Astrocyte (in vitro differentiated cells and primary cell): ENCODE measurements at regions not wholly inside any gene's neighbourhood (a gene's known extent, or its start where the extent isn't known, plus 50 kb on each side); places are given as distances from the start of the nearest gene placed in this dataset.

Source experiments
- DNase-seq: peaks from one replicate; pipeline ENCODE4 v3.0.0-alpha.2; 2010; ENCODE audit warnings: low read depth
- FAIRE-seq: peaks from 2 replicates; lab custom pipeline; 2011; peaks lifted over from hg19 to GRCh38; lab: Jason Lieb, UNC
- H2AFZ ChIP-seq: 2 replicates; pipeline ENCODE4 v1.6.0; 2012; ENCODE audit warnings: low read depth, low read length, inconsistent platforms
- H3K27ac ChIP-seq: 2 replicates; pipeline ENCODE4 v1.5.1; 2011; ENCODE audit warnings: low read depth, low read length, inconsistent platforms
- H3K27me3 ChIP-seq: 2 replicates; pipeline ENCODE4 v1.6.0; 2011; ENCODE audit warnings: low read length, inconsistent platforms; ENCODE audit not compliant: insufficient read depth
- H3K36me3 ChIP-seq: 2 replicates; pipeline ENCODE4 v1.5.1; 2011; ENCODE audit warnings: low read length, inconsistent platforms; ENCODE audit not compliant: insufficient read depth
- H3K4me1 ChIP-seq: 2 replicates; pipeline ENCODE4 v1.5.1; 2011; ENCODE audit warnings: low read length, inconsistent platforms; ENCODE audit not compliant: insufficient read depth
- H3K4me2 ChIP-seq: 2 replicates; pipeline ENCODE4 v1.6.0; 2012; ENCODE audit warnings: low read length, inconsistent platforms
- H3K4me3 ChIP-seq: 2 replicates; pipeline ENCODE4 v1.5.1; 2011; ENCODE audit warnings: low read depth, mild to moderate bottlenecking, low read length, inconsistent platforms; ENCODE audit not compliant: insufficient read depth
- H3K79me2 ChIP-seq: 2 replicates; pipeline ENCODE4 v1.6.0; 2012; ENCODE audit warnings: mild to moderate bottlenecking, low read length, inconsistent platforms; ENCODE audit not compliant: insufficient read depth
- H3K9ac ChIP-seq: 2 replicates; pipeline ENCODE4 v1.6.0; 2012; ENCODE audit warnings: mild to moderate bottlenecking, low read length, inconsistent platforms
- H3K9me3 ChIP-seq: 2 replicates; pipeline ENCODE4 v1.5.1; 2012; ENCODE audit warnings: low read depth, mild to moderate bottlenecking, low read length, inconsistent platforms; ENCODE audit not compliant: insufficient read depth
- H4K20me1 ChIP-seq: 2 replicates; pipeline ENCODE4 v1.6.0; 2012; ENCODE audit warnings: low read length, inconsistent platforms; ENCODE audit not compliant: insufficient read depth
- H3K27ac Mint-ChIP-seq: one replicate; pipeline ENCODE4 v1.8.0; 2021; ENCODE audit warnings: mild to moderate bottlenecking, mixed read lengths; ENCODE audit not compliant: unreplicated experiment
- H3K27me3 Mint-ChIP-seq: one replicate; pipeline ENCODE4 v1.8.0; 2021; ENCODE audit warnings: low read depth, mixed read lengths; ENCODE audit not compliant: unreplicated experiment
- H3K36me3 Mint-ChIP-seq: one replicate; pipeline ENCODE4 v1.8.0; 2021; ENCODE audit warnings: low read depth, mixed read lengths; ENCODE audit not compliant: unreplicated experiment
- H3K4me1 Mint-ChIP-seq: one replicate; pipeline ENCODE4 v1.8.0; 2021; ENCODE audit warnings: low read depth, mixed read lengths; ENCODE audit not compliant: unreplicated experiment
- H3K4me3 Mint-ChIP-seq: one replicate; pipeline ENCODE4 v1.8.0; 2021; ENCODE audit warnings: mild to moderate bottlenecking, moderate library complexity, mixed read lengths; ENCODE audit not compliant: unreplicated experiment
- H3K9me3 Mint-ChIP-seq: one replicate; pipeline ENCODE4 v1.8.0; 2021; ENCODE audit warnings: mild to moderate bottlenecking, mixed read lengths; ENCODE audit not compliant: unreplicated experiment
- CTCF ChIP-seq: IDR thresholded peaks from 2 replicates; pipeline ENCODE4 v1.5.1; 2011; ENCODE audit warnings: low read depth, mild to moderate bottlenecking, inconsistent platforms, low read length, moderate library complexity; ENCODE audit not compliant: insufficient read depth
- EZH2 ChIP-seq: IDR thresholded peaks from 2 replicates; pipeline ENCODE4 v1.6.1; 2012; ENCODE audit warnings: mild to moderate bottlenecking, low read length, inconsistent platforms; ENCODE audit not compliant: insufficient read depth

- Mint-ChIP-seq H3K27me3 (no peaks in the 10 kb centered on the region), H3K36me3 (no peaks in the 10 kb centered on the region), H3K4me3 (no peak overlapping the region), H3K4me1 (no peaks in the 10 kb centered on the region), H3K27ac (no peak overlapping the region), H3K9me3 (no peaks in the 10 kb centered on the region)
- H3K79me2 ChIP-seq = no peaks in the 10 kb centered on the region
- no peak overlapping the region for H2AFZ ChIP-seq
- H3K36me3 ChIP-seq = no peaks in the 10 kb centered on the region
- no peak for TF ChIP-seq CTCF
- TF ChIP-seq EZH2 = no peak
- FAIRE-seq (no peak), DNase-seq (no peak)
- no peak overlapping the region for H3K4me2 ChIP-seq
- no peaks in the 10 kb centered on the region for H3K4me1 ChIP-seq
- no peaks in the 10 kb centered on the region for H4K20me1 ChIP-seq
- no peak overlapping the region for H3K27ac ChIP-seq
- H3K4me3 ChIP-seq = no peak overlapping the region
- H3K9ac ChIP-seq = no peak overlapping the region
- no peaks in the 10 kb centered on the region for H3K9me3 ChIP-seq
- H3K27me3 ChIP-seq = no peaks in the 10 kb centered on the region
Observed at GRCh38 chr5:35367526-35367925, 137.2 kb upstream of the PRLR start.

GRCh38 chr5:35365758-35366157 is 135.5 kb upstream of the PRLR start:
- TF ChIP-seq CTCF (no peak), EZH2 (no peak)
- no peaks in the 10 kb centered on the region for H3K27me3 ChIP-seq
- DNase-seq (no peak), FAIRE-seq (no peak)
- no peaks in the 10 kb centered on the region for H3K9me3 Mint-ChIP-seq
- H3K36me3 Mint-ChIP-seq = no peaks in the 10 kb centered on the region
- no peaks in the 10 kb centered on the region for H3K36me3 ChIP-seq
- no peaks in the 10 kb centered on the region for H3K9me3 ChIP-seq
- no peak overlapping the region for H2AFZ ChIP-seq
- H3K9ac ChIP-seq = no peak overlapping the region
- no peaks in the 10 kb centered on the region for H3K79me2 ChIP-seq
- H3K27ac Mint-ChIP-seq = no peak overlapping the region
- no peak overlapping the region for H3K27ac ChIP-seq
- no peaks in the 10 kb centered on the region for H3K4me1 Mint-ChIP-seq
- H4K20me1 ChIP-seq = no peaks in the 10 kb centered on the region
- H3K4me3 ChIP-seq = no peak overlapping the region
- H3K4me1 ChIP-seq = no peaks in the 10 kb centered on the region
- no peak overlapping the region for H3K4me3 Mint-ChIP-seq
- H3K27me3 Mint-ChIP-seq = no peaks in the 10 kb centered on the region
- H3K4me2 ChIP-seq = no peak overlapping the region

GRCh38 chr5:35364350-35364749 is 134.1 kb upstream of the PRLR start:
- H3K36me3 ChIP-seq = no peaks in the 10 kb centered on the region
- TF ChIP-seq CTCF = no peak
- no peak for TF ChIP-seq EZH2
- no peak overlapping the region for H2AFZ ChIP-seq
- Mint-ChIP-seq H3K4me3 (no peak overlapping the region), H3K27me3 (peaks cover 2% of the 10 kb centered on the region), H3K36me3 (no peaks in the 10 kb centered on the region), H3K9me3 (no peaks in the 10 kb centered on the region), H3K4me1 (no peaks in the 10 kb centered on the region), H3K27ac (no peak overlapping the region)
- no peaks in the 10 kb centered on the region for H3K79me2 ChIP-seq
- H3K4me3 ChIP-seq = no peak overlapping the region
- no peak overlapping the region for H3K27ac ChIP-seq
- DNase-seq (no peak), FAIRE-seq (no peak)
- no peaks in the 10 kb centered on the region for H3K9me3 ChIP-seq
- no peaks in the 10 kb centered on the region for H3K4me1 ChIP-seq
- no peak overlapping the region for H3K9ac ChIP-seq
- H3K4me2 ChIP-seq = no peak overlapping the region
- no peaks in the 10 kb centered on the region for H4K20me1 ChIP-seq
- H3K27me3 ChIP-seq = no peaks in the 10 kb centered on the region
